ENCODE measurements at regions not wholly inside any gene's neighbourhood (a gene's known extent, or its start where the extent isn't known, plus 50 kb on each side); places are given as distances from the start of the nearest gene placed in this dataset.
"Not testable (repeated sequence)": the region's sequence is repeated elsewhere in the genome, so short reads cannot be mapped to it uniquely, and the experiment has no call there.

DNA sequence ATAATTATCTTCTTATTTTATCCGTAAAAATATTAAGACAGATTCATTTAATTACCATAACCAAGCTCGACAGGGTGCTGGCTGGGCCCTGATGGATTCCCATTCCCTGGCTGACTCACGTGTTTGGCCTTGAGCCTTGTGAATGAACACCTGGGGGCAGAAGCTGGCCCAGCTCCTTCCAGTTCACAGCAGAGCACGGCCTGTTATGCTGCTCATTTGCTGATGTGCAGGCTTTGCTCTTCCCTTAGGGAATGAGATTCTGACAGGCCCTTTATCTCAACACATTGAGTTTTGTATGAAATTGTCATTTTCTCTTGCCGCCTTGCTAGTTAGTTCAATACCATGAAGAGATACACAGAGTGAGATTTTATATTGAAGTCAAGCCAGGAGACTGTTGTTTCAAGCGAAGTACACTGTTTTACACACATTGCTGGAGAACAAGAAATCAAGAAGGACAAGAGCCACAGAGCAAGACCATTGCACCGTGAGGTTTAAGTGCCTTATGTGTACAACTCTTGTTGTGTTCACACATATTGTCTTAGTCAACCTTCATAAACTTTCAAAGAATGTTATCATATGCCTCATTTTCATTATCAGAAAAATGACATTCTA, 1583.3 kb downstream of the STIM2 start:
- no peak for DNase-seq

DNA sequence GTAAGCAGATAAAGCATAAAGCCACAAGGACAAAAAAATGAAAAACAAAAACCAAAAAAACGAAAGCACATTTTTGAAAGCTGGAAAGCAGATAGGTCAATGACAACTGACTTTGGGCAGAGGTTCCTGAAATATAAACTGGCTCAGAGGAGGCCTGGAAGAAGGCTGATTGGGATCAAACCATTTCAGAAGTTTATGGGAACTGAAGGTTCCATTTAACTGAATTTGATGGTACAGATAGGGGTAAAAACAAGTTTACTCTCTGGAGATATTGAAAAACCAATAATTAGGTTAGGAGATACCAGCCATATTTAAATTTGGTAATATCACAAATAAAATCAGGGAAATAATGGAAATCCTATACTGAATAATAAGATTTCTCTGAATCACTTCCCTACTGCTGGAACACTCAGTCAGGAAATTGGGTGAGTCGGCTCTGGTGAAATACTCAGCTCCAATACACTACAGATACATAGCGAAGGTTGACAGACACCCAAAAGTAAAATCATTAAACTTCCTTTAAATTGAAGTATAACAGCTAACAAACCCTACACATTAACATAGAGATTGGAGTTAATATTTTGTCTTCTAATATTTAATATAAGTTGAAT, 1584.3 kb downstream of the STIM2 start:
- no peak for DNase-seq

DNA sequence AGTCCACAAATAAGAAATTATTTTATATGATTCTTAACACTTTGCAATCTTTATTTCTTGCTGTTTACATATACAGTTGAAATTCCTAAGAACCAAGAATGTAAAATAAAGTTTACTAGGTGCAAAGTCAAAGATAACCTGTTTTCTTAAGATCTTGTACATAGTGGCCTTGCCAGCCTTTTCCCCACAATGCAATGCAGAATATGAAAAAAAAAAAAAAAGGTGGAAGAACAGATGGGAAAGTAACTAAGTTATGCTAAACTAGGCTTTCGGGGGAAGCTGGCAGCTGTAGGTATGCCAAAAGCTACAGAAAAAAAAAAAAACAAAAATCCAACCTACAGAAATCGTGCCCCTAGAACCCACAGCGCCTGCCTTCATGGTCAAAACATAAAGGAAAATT, 1588.4 kb downstream of the STIM2 start:
- DNase-seq, result peak; percentile 6

DNA sequence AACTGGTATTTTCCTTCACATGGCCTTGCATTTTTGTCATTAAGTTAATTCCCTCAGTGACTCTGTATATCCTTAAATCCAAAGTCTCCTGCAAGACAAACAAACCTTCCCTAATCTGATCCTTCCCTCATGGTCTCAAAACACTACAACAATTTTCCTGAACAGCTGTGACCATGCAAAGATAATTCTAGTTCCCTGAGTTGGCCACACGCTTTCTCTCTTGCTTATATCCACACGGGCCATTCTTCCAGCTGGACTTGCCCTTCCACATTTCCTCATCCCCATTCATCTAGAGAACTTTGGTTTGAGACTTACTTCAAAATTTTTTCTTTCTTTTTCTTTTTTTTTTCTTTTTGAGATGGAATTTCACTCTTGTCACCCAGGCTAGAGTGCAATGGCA, 1590.7 kb downstream of the STIM2 start:
- DNase-seq, result no peak

DNA sequence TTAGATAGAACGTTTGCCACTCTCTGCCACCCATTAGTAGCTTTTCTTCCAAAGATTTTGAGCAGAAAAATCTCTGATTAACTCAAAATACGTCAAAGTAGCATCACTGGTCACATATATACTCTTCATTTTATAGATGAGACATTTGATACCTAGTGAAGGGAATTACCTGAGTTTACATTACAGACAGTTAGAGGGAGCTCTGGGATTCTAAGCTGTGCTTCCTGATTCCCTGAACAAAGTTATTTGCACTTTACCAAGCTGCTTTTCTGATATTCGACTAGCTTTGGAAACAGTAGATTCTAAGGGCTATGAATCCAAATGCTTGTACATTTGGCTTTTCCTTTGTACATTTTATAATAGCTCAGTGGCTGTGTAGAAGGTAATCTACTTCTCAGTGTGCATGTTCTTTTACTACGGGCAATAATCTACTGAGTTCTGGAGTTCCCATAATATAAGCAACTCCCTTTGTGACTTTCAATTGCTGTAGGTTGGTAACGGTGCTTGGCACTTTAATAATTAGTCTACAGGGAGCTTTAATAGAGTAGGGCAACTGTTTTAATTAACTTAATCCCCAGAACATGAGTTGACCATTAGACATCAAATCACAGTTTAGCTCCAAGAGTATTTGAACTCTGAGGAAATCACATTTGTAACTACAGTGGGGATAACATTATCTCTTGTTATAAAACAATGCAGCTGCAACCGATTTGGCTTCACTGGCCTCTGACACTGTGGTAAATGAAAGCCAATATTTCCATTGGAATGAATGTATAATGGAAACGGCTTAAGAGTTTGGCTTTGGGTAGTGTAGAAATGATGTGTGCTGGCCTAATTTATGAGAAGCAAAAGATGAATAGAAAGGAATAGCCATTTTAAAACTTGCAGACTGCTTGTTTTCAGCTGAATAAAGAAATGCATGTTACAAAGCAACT, 1602.4 kb downstream of the STIM2 start:
- DNase-seq, result no peak

DNA sequence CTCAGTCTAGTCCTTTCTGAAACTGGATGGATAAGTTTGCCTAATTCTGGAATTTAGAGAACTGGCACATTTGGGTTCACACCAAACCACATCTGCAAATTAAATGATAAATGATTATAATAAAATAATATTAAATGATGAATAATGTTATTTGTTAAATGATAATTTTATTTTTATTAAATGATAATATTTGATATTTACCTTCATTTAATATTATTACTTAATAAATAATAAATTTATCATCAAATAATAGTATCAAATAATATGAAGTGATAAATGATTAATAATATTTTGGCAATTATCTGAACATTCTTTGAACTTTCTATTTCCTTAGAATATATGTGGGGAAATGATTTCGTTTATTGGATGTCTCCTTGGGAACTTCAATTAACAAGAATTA, 1604.2 kb downstream of the STIM2 start:
- DNase-seq, result no peak

DNA sequence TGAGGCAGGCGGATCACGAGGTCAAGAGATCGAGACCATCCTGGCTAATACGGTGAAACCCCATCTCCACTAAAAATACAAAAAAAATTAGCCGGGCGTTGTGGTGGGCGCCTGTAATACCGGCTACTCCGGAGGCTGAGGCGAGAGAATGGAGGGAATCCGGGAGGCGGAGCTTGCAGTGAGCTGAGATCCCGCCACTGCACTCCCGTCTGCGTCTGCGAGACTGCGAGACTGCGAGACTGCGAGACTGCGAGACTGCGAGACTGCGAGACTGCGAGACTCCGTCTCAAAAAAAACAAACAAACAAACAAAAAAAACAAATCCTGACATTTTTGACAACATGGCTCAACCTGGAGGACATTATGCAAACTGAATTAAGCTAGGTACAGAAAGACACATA, 1606.2 kb downstream of the STIM2 start:
- not testable (repeated sequence) for DNase-seq

DNA sequence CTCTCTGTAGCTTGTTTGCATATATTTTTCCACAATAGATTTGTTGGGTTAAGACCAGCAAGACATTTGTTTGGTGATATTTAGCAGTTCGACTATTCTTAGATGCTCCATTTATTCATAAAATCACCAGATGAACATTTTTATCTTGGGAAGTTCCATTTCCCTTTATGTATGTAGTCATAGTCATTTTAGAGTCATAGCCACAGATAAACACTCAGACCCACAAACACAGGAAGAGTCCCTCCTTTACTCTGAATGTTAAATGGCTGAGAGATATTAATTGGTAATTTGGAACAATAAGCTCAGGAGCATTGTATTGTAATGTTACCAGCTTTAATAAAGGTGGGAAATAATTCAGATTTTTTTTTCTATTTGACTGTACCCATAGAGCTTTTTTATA, 1608.7 kb downstream of the STIM2 start:
- no peak for DNase-seq

DNA sequence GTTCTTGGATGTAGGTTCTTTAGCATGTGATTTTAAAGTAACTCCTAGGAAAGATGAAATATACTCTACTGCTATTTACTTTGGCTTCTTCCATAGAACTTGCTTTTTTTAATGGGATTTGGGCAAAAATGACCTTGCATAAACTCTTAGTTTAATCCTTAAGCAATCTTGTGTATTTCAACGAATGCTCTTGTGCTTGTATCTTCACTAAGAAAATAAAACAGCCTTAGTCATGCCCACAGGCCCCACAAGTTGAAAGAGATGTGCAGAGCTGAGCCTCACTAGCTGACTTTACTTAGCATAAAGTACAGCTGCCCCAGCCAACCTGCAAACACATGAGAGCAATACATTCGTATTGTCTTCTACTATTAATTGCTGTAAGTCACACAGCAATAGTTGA, 1609.2 kb downstream of the STIM2 start:
- no peak for DNase-seq

DNA sequence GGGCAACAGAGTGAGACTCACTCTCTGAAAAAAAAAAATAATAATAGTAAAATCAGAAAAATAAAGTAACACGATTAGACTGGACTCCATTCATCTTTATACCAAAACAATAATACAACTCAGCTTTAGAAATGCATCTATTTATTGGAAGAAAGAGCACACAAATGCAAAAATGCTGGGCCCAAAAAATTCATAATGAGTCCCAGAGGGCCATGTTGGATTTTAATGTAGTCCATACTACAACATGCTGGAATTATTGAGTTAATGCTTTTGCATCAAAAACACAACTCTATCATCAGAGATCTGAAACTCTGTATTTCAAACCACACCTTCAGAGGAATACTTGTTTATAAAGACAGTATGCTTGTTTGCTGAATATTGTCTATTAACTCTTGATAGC, 1614.7 kb downstream of the STIM2 start:
- DNase-seq, result no peak

DNA sequence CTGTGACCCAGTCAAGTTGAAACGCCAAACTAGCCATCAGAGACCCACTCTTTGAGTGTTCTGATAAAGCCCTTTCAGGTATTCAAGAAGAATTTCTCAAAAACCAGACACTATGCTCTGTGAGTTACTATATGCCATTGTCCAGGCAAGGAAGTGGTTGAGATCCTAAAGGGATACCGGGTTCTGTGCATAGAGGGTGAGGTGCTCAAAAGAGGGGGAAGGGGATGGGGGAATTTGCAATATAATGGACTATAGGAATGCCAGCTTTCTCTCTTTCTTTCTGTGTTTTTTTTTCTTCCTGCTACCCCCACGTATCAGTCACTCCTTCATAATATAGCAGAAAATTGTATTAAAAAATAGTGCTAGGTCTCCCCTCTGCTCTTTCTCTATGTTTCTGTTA, 1619.0 kb downstream of the STIM2 start:
- no peak for DNase-seq

DNA sequence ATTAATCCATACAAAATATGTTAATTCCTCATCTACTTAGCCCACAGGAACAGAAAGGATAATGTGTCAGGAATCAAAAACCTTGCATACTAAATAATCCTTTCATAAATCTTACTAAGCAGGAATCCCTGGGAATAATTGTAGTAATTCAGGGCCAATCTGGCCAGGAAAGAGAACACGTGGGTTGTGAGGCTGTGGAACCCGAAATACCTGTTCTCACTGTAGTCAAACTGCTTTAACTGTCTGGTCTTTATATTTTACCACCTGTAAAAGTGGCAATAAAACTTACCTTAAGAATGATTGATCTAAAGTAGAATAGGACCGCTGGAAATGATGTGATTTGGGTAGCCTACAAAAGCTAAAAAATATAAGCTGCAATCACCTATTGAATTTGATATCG, 1620.9 kb downstream of the STIM2 start:
- DNase-seq, result no peak

DNA sequence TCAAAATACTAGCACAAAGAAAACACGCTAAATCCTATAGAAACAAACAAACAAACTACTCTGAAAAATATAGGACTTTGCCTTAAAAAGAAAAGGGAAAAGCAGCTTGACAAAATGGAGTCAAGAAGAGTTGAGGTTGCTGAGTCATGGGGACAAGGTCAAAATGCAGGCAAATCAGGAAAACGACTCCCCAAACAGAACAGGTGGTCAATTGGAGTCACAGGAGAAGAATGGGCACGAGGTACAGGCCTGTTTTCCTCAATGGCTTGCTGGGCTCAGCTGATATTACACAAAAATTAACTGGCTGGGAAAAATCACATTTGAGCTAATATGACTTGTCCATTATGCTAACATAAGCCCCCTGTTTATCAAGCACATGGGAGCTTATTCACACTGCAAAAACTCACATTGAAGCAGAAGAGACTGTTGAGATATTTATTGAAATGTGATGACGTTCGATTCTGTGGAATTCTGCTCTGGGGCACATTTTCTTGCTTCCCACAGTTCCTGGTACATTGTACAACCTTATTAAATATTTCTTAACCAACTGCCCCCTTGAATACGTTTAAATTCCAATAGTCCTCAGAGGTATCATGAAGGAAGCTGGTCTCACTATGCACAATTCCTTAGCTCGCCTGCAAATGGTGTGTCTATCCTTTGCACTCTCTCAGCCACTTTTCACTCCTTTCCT, 1622.1 kb downstream of the STIM2 start:
- DNase-seq, result no peak

DNA sequence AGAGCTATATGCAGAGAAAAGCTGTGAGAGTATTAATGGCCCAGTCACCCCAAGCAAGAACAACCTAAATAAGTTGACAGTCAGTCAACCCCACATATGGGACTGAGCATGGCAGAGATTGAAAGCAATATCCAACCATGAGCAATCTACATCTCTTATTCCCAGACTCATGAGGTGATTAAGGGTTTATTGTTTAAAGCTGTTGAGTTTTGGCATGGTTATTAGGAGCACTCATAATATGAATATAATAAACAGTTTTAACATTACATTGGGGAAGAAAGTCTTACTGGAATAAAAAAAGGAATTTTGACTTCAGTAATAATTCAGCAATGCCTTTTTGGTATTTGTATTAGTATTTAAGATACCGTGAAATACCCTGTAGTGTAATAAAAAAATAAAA, 1627.4 kb downstream of the STIM2 start:
- no peak for DNase-seq

DNA sequence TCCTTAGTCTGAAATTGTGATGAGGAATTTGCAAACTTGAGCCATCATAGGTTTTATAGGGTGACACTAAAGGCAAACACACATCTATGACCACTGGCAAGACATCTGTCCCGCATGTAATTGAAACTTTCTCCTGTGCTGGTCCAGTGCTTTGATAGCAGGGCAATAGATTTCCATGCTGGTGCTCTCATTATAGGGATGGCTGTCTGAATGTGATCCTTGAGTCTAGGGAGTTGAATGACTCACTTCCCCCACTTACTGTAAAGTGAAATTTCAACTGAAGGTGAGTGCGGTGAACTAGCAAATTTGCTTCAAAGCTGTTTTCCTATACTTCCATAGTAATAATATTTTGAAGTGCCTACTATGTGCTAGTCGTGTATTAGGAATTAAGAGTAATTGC, 1630.0 kb downstream of the STIM2 start:
- DNase-seq, result no peak

DNA sequence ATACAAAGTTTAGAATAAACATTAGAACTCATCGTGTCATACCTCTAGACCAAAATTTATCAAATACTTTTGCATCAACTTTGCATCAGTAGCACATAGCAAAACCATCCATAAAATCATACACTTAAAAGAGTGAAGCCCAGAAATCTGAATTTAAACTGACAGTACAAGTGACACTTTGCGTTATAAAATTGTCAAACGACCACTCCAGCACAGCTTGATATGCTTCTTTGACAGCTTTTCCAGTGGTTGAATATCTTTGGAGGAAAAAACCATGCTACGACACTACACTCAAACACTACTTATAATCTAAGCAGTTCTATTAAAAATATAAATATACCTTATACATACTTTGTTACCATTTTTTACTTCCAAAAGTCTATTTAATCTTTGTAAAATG, 1644.4 kb downstream of the STIM2 start:
- DNase-seq, result no peak

DNA sequence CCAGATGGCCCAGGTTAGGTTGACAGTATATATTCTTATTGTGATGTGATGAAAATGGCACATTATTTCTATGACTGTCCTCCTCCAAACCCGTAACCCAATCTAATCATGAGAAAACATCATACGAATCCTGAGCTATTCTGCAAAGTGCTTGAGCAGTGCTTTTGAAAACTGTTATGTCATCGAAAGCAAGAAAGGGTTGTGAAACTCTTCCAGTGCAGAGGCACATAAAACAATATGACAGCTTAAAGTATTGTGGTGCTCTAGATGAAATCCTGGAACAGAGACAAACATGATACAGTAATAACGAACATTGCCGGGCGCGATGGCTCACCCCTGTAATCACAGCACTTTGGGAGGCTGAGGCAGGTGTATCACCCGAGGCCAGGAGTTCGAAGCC, 1648.0 kb downstream of the STIM2 start:
- no peak for DNase-seq

DNA sequence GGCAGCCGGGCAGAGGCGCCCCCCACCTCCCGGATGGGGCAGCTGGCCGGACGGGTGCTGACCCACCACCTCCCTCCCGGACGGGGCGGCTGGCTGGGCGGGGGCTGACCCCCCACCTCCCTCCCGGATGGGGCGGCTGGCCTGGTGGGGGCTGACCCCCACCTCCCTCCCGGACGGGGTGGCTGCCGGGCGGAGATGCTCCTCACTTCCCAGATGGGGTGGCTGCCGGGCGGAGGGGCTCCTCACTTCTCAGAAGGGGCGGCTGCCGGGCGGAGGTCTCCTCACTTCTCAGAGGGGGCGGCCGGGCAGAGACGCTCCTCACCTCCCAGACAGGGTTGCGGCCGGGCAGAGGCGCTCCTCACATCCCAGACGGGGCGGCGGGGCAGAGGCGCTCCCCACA, 1654.1 kb downstream of the STIM2 start:
- not testable (repeated sequence) for DNase-seq

DNA sequence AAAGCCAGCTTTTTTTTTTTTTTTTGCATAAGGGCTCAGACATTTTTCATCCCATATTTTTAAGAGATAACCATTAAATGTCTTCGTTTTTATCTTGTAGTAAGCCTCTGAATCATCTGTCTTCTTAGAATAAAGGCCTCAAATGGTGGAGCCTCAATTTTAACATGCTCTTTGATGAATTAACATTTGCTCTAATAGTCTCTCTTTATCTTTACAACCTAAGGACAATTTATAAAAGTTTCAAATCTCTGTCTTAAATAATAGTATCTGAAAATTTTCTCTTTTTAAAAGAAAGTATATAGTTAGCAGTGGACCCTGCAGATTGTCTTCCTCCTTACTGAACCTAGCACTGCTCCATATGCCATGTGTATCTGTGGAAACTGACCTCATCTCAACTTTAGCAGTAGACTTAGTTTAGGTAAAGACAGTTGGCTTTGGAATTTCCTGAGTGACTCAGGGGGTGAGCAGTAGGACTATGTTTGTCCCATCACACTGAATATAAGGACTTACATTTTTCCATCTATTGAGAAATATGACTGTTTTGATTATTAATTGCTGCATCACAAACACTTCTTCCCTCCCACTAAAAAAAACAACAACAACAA, 1658.0 kb downstream of the STIM2 start:
- no peak for DNase-seq

DNA sequence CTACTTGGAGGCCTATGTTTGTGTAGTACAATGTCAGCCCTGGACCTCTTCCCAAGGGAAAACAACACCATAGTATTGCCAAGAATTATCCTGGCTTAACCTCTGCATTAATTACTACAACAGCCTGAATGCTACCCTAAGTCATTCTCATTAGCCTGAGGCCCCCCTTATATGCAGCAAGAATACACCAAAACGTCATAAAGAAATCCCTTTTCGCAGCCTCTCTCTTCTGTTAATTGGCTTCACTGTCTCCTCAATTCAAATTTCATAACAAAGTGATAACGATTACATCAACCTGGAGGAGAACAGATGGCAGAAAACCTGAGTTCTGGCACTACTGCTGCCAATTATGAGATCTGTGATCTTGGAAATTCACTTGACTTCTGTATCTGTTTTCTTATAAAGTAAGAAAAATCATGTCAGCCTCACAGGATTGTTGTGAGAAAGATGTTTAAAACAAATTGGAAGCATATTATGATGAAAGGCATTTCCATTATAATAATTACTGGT, 1663.1 kb downstream of the STIM2 start:
- peak; percentile 21 for DNase-seq

DNA sequence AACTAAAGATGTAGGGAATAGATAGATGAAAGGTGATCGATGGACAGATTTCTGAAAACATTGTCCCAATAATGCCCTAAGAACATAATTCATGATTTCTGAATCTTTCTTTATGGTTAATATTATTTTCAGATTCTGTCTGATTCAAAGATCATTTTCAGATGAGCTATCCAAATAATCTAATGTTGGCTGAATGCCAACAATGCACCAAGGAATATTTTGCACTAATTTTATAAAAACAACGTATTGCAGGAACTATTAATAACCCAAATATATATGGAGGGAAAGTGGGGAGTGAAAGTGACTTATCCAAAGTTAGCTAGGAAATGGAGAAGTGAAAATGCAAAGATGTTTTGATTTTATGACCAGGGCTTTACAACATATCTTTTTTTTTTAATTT, 1675.5 kb downstream of the STIM2 start:
- DNase-seq, result no peak

DNA sequence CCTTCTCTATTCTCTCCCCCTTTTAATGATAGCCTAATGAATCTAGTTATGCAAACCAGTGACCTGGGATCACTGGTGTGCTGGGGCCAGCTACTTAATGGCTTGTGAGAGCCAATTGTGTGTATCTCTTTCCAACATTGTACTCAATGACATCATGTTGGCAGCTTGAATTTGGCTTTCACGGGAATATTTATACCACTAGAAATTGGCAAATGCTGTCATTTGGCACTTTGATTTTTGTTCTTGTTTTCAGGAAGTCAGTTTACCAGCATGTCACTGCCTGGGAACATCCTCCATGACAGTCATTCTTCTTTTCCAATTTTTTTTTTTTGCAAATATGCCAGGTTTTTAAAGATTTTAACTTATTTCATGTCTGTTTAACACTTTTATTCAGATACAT, 1685.3 kb downstream of the STIM2 start:
- DNase-seq, result no peak

DNA sequence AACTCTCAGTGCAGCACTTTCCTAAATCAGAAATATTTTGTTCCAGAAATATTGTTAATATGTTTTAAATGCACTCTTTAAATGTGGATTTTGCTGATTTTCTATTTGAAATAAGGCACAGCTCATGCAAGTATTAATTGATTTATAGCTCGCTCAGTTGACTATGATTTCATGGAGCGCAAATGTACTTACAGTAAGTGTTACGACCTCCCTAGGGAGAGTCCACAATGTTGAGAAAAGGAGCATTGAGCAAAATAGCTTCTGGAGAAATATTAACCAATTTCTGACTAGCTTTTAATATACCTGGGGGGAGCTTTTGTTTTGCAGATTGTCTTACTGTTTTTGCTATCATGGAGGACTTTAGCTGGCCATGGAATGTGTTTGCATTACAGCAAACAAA, 1687.5 kb downstream of the STIM2 start:
- DNase-seq, result no peak

Data from NCI-H2171 treated with DMSO at 0.1 percent for 48 hours (cell line).